ENCODE measurements at regions not wholly inside any gene's neighbourhood (a gene's known extent, or its start where the extent isn't known, plus 50 kb on each side); places are given as distances from the start of the nearest gene placed in this dataset.

DNA sequence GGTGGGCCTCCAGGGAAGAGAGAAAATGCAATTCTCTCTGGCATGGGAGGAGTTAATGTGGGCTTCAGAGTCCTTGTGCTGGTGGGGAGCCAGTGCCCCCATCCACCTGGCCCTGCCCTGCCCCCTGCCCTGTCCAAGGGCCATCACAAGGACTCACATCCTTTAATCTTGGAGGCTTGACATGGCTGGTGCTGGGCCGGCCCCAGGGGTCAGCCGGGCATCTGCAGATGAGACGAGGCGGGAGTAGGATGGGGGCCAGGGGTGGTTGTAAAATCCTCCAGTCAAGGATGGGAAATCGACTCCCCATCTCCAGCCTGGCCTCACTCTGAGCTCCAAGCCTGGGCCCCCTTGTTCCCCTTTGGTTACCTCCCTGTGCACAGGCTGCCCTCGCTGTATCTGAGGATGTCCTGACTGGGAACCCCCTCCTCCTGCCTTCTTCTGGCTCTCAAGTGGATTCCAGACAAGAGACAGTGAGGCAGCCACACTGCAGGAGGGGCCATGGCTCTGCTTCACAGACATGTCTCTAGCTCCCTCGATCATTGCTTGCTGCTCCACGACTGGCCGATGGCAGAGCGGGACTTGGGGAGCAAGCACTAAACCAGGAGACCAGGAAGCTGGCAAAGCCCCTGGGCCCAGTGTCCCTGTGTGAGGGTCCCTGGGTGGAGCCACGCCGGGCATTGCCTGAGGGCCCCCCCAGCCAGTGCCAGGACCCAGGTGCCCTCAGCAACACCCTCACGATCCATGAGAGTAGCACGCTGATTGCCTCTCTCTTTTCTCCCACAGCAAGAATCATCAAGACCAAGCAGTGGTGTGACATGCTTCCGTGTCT, 1120.5 kb downstream of the BRD1 start:
- Histone ChIP-seq H3K36me3 (ENCODE audit: control insufficient read depth in 1 of 2, insufficient read depth in 2 of 2, low read length in 2 of 2) (no peaks in the 10 kb centered on the region), H3K4me1 (ENCODE audit: control insufficient read depth in 1 of 2, insufficient read depth in 2 of 2, low read length in 2 of 2) (no peaks in the 10 kb centered on the region), H3K9me3 (ENCODE audit: control insufficient read depth in 1 of 2, low read length in 2 of 2) (no peaks in the 10 kb centered on the region), H3K27me3 (ENCODE audit: control insufficient read depth in 1 of 2, insufficient read depth in 2 of 2, low read length in 2 of 2) (no peaks in the 10 kb centered on the region), H3K9ac (ENCODE audit: low read depth in 1 of 2, low read length in 2 of 2) (no peak overlapping the region), H3K27ac (ENCODE audit: low read depth, low read length) (no peak overlapping the region), H3K4me3 (ENCODE audit: low read depth in 1 of 2, low read length in 2 of 2) (no peak overlapping the region)

DNA sequence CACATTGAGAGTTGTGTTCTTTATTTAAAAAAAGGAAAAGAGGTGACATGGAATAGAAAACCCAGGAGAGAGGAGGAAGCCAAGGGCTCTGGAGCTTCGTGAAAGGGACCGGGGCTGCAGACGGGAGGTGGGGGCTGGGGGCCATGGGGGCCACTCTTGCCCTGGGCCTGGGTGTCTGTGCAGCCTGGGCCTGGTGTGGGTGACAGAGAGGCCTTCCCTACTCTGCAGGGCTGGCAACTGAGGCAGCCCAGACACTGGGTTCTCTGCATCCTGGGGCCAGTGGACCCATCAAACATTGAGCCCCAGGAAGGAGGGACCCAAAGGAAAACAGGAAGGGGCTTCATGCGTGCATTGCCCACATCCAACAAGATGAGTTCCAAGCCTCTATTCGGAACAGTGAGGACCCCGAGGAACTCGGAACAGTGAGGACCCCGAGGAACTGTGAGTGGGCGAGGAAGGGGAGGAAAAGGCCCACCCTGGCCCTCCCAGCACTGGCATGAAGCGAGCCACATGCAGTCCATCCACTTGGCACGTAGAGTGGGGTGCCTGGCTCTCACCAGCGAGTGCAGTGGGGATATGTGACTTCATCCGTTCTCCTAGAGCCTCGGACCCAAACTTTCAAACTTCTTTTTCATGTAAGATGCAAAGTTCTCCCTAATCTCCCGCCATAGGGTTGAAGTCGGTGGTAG, 1121.6 kb downstream of the BRD1 start:
- no peaks in the 10 kb centered on the region for H3K4me1 ChIP-seq (ENCODE audit: control insufficient read depth in 1 of 2, insufficient read depth in 2 of 2, low read length in 2 of 2)
- H3K27me3 ChIP-seq (ENCODE audit: control insufficient read depth in 1 of 2, insufficient read depth in 2 of 2, low read length in 2 of 2): no peaks in the 10 kb centered on the region
- H3K4me3 ChIP-seq (ENCODE audit: low read depth in 1 of 2, low read length in 2 of 2): no peak overlapping the region
- H3K9ac ChIP-seq (ENCODE audit: low read depth in 1 of 2, low read length in 2 of 2): no peak overlapping the region
- H3K9me3 ChIP-seq (ENCODE audit: control insufficient read depth in 1 of 2, low read length in 2 of 2): no peaks in the 10 kb centered on the region
- H3K27ac ChIP-seq (ENCODE audit: low read depth, low read length): no peak overlapping the region
- no peaks in the 10 kb centered on the region for H3K36me3 ChIP-seq (ENCODE audit: control insufficient read depth in 1 of 2, insufficient read depth in 2 of 2, low read length in 2 of 2)

DNA sequence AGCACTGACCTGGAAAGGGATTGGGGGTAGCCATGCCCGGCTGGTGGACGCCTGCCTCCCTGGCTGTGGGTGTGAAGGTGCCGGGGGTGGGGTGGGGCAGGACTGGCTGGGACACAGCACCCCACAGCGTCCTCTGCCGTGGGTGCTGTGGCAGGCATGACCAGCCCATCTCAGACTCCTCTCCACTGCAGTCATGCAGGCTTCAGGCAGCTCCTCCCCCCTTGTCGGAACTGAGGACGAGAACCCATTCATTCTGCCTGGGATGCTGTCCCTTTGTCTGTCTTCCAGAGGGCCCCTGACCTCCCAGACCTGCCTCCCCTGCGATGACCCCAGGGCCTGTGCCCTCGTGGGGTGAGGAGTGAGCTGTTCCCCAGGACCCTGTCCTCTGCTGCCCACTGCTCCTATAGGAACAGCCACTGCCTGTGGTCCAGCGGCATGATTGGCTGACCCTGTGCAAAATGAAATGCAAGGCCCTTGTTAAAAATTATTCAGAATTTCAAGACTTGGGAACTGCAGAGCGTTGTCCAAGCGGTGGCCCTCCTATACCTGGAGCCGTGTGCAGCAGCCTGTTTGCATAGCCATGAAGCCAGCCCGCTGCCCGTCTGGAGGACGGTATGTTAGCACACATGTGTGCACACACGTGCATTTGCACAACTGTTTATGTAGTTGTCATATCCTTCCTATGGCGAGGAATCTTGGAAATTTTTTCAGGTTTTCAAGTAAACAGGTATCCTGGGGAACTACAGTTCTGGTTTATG, 1122.3 kb downstream of the BRD1 start:
- Histone ChIP-seq H3K9ac (ENCODE audit: low read depth in 1 of 2, low read length in 2 of 2) (no peak overlapping the region), H3K36me3 (ENCODE audit: control insufficient read depth in 1 of 2, insufficient read depth in 2 of 2, low read length in 2 of 2) (no peaks in the 10 kb centered on the region), H3K27me3 (ENCODE audit: control insufficient read depth in 1 of 2, insufficient read depth in 2 of 2, low read length in 2 of 2) (no peaks in the 10 kb centered on the region), H3K27ac (ENCODE audit: low read depth, low read length) (no peak overlapping the region), H3K4me1 (ENCODE audit: control insufficient read depth in 1 of 2, insufficient read depth in 2 of 2, low read length in 2 of 2) (no peaks in the 10 kb centered on the region), H3K4me3 (ENCODE audit: low read depth in 1 of 2, low read length in 2 of 2) (no peak overlapping the region), H3K9me3 (ENCODE audit: control insufficient read depth in 1 of 2, low read length in 2 of 2) (no peaks in the 10 kb centered on the region)

DNA sequence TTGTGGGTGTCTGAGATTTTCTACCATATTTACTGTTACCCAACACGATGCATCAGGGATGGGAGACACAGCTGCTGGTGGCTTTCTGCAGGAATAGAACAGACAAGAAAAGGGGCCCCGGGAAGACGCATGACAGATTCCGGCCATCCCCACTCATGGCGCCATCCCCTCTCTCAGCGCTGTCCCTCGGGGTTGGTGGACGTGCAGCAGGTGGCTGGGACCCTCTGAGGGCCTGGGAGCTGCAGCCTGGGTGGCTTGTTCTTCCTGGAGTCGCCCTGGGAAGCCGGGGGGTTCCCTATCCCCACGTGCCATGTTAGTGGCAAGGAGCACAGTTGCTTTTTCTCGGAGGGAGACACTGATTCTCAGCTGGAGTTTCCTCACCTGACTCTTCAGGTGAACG, 1123.3 kb downstream of the BRD1 start:
- H3K4me1 ChIP-seq (ENCODE audit: control insufficient read depth in 1 of 2, insufficient read depth in 2 of 2, low read length in 2 of 2): no peaks in the 10 kb centered on the region
- H3K9me3 ChIP-seq (ENCODE audit: control insufficient read depth in 1 of 2, low read length in 2 of 2): no peaks in the 10 kb centered on the region
- no peak overlapping the region for H3K4me3 ChIP-seq (ENCODE audit: low read depth in 1 of 2, low read length in 2 of 2)
- H3K9ac ChIP-seq (ENCODE audit: low read depth in 1 of 2, low read length in 2 of 2): no peak overlapping the region
- H3K27ac ChIP-seq (ENCODE audit: low read depth, low read length): no peak overlapping the region
- no peaks in the 10 kb centered on the region for H3K36me3 ChIP-seq (ENCODE audit: control insufficient read depth in 1 of 2, insufficient read depth in 2 of 2, low read length in 2 of 2)
- no peaks in the 10 kb centered on the region for H3K27me3 ChIP-seq (ENCODE audit: control insufficient read depth in 1 of 2, insufficient read depth in 2 of 2, low read length in 2 of 2)

DNA sequence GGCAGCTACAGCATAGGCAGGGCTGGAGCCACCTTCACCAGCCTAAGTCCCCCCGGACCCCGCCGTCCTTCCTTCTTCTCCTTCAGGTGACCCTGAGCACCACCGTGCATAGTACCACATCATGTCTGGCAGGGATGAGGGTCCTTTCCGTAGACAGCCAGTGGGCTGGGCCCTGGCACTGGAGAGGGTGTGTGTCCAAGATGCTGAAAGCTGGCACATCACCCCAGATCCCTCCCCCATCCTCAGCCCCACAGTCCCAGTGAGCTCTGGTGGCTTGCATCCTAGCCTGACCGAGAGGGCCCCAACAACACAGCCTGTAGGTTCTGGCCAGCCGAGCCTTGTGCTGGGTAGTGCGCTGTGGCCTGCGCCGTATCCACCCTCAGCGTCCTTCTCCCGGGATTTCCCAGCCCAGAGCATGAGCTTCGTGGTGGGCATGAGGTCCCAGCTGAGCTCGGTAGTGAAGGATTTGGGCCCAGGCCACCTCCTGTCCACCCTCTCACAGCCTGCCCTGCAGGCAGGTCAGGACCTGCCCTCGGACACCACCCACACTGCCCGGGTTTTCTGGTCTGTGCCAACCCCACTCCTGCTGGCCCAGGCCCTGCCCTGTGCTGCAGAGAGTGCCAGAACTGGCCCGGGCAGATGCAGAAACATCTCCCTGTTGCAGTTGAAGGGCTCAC, 1124.3 kb downstream of the BRD1 start:
- no peaks in the 10 kb centered on the region for H3K9me3 ChIP-seq (ENCODE audit: control insufficient read depth in 1 of 2, low read length in 2 of 2)
- H3K9ac ChIP-seq (ENCODE audit: low read depth in 1 of 2, low read length in 2 of 2): no peak overlapping the region
- H3K36me3 ChIP-seq (ENCODE audit: control insufficient read depth in 1 of 2, insufficient read depth in 2 of 2, low read length in 2 of 2): no peaks in the 10 kb centered on the region
- no peak overlapping the region for H3K27ac ChIP-seq (ENCODE audit: low read depth, low read length)
- H3K4me3 ChIP-seq (ENCODE audit: low read depth in 1 of 2, low read length in 2 of 2): no peak overlapping the region
- H3K27me3 ChIP-seq (ENCODE audit: control insufficient read depth in 1 of 2, insufficient read depth in 2 of 2, low read length in 2 of 2): no peaks in the 10 kb centered on the region
- H3K4me1 ChIP-seq (ENCODE audit: control insufficient read depth in 1 of 2, insufficient read depth in 2 of 2, low read length in 2 of 2): no peaks in the 10 kb centered on the region

DNA sequence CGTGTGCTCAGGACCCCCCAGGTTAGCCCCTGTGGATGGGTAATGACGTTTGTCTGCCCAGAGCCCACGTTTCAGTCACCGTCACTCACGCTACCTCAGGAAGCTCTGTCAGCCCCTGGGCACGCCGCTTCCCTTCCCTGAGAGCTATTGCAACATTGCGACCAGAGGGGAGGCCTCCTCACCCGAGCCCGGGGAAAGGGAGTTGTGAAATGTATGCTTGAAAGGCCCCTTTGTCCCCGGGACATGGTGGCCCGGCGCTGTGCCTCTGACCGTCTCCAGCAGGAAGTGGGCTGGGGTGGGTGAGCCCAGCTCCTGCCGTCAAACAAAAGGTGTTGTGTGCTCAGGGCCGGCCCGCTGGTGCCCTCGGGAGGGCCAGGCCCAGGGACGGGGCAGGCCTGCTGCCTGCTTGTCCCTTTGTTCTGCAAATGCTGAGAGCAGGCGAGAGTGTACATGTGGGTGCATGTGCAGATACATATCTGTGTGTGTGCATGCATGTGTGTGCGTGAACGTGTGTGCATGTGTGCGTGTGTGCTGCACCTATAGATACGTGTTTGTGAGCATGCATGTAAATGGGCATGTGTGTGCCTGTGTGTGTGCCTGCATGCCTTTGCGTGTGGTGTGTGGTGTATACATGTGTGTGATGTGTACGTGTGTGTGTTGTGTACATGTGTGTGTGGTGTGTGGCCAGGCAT, 1125.0 kb downstream of the BRD1 start:
- no peaks in the 10 kb centered on the region for H3K36me3 ChIP-seq (ENCODE audit: control insufficient read depth in 1 of 2, insufficient read depth in 2 of 2, low read length in 2 of 2)
- no peaks in the 10 kb centered on the region for H3K4me1 ChIP-seq (ENCODE audit: control insufficient read depth in 1 of 2, insufficient read depth in 2 of 2, low read length in 2 of 2)
- H3K27ac ChIP-seq (ENCODE audit: low read depth, low read length): no peak overlapping the region
- no peak overlapping the region for H3K9ac ChIP-seq (ENCODE audit: low read depth in 1 of 2, low read length in 2 of 2)
- H3K4me3 ChIP-seq (ENCODE audit: low read depth in 1 of 2, low read length in 2 of 2): no peak overlapping the region
- no peaks in the 10 kb centered on the region for H3K9me3 ChIP-seq (ENCODE audit: control insufficient read depth in 1 of 2, low read length in 2 of 2)
- no peaks in the 10 kb centered on the region for H3K27me3 ChIP-seq (ENCODE audit: control insufficient read depth in 1 of 2, insufficient read depth in 2 of 2, low read length in 2 of 2)

DNA sequence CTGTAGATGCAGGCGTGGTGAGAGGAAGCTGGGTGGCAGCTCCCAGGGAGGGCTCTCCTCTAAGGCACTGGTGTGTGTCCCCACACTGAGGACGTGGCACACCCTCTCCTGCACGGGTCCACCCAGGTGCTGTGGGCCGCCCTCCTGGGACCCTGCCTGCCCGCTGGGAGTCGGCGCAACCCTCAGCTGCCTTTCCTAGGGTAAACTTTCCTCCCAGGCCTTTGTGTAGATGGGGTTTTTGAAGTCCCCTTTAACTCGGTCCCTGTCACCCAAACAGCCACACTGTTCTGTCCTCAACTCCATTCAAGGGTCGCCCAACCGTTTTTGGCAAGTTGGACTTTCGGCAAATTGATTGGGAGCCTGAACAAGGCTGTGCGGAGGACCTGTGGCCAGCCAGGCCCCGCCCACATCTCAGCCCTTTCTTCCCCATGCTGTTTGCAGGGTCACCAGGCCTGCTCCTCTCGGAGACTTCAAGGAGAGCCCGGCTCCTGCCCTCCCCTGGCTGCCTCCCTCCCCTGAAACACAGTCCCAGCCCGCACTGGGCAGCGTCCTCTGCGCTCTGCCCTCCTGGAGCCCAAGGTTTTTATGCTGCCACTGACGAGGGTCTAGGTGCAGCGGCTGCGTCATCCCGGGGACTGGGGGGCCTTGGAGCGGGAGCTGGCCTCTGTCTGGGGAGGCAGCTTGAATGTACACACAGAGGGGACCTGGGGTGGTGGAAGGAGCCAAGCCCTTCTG, 1126.2 kb downstream of the BRD1 start:
- no peak overlapping the region for H3K27ac ChIP-seq (ENCODE audit: low read depth, low read length)
- H3K36me3 ChIP-seq (ENCODE audit: control insufficient read depth in 1 of 2, insufficient read depth in 2 of 2, low read length in 2 of 2): no peaks in the 10 kb centered on the region
- no peak overlapping the region for H3K9ac ChIP-seq (ENCODE audit: low read depth in 1 of 2, low read length in 2 of 2)
- no peaks in the 10 kb centered on the region for H3K27me3 ChIP-seq (ENCODE audit: control insufficient read depth in 1 of 2, insufficient read depth in 2 of 2, low read length in 2 of 2)
- no peak overlapping the region for H3K4me3 ChIP-seq (ENCODE audit: low read depth in 1 of 2, low read length in 2 of 2)
- no peaks in the 10 kb centered on the region for H3K4me1 ChIP-seq (ENCODE audit: control insufficient read depth in 1 of 2, insufficient read depth in 2 of 2, low read length in 2 of 2)
- no peaks in the 10 kb centered on the region for H3K9me3 ChIP-seq (ENCODE audit: control insufficient read depth in 1 of 2, low read length in 2 of 2)

GRCh38 chr22:48700566-48701295, 1126.9 kb downstream of the BRD1 start:
- H3K27ac ChIP-seq (ENCODE audit: low read depth, low read length): no peak overlapping the region

DNA sequence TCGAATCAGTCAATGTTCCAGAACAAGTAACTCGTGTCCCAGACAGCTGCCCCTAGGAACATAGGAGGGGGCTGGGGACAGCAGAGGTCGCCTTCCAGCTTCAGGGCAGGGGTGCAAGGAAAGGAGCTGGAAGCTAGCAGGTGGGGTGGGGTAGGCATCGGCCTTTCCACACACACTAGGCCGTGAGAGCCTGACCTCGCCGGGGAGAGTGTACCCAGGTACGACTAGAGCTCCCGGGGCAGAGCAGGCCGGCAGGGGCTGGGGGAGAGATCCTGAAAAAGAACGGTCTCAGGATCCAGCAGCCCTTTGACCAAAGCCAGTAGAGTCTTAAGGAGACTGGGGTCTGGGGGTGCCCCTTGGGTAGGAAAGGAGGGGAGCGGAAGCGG, 1127.5 kb downstream of the BRD1 start:
- Histone ChIP-seq H3K27ac (ENCODE audit: low read depth, low read length) (no peak overlapping the region), H3K4me3 (ENCODE audit: low read depth in 1 of 2, low read length in 2 of 2) (no peak overlapping the region)

More at GRCh38 chr22:48700566-48701295, 1126.9 kb downstream of the BRD1 start:
- H3K9ac ChIP-seq (ENCODE audit: low read depth in 1 of 2, low read length in 2 of 2): no peak overlapping the region
- no peak overlapping the region for H3K4me3 ChIP-seq (ENCODE audit: low read depth in 1 of 2, low read length in 2 of 2)
- H3K9me3 ChIP-seq (ENCODE audit: control insufficient read depth in 1 of 2, low read length in 2 of 2): no peaks in the 10 kb centered on the region
- H3K36me3 ChIP-seq (ENCODE audit: control insufficient read depth in 1 of 2, insufficient read depth in 2 of 2, low read length in 2 of 2): no peaks in the 10 kb centered on the region
- H3K4me1 ChIP-seq (ENCODE audit: control insufficient read depth in 1 of 2, insufficient read depth in 2 of 2, low read length in 2 of 2): no peaks in the 10 kb centered on the region
- no peaks in the 10 kb centered on the region for H3K27me3 ChIP-seq (ENCODE audit: control insufficient read depth in 1 of 2, insufficient read depth in 2 of 2, low read length in 2 of 2)

More for the DNA sequence above, 1127.5 kb downstream of the BRD1 start:
- H3K9me3 ChIP-seq (ENCODE audit: control insufficient read depth in 1 of 2, low read length in 2 of 2): no peaks in the 10 kb centered on the region
- H3K27me3 ChIP-seq (ENCODE audit: control insufficient read depth in 1 of 2, insufficient read depth in 2 of 2, low read length in 2 of 2): no peaks in the 10 kb centered on the region
- no peak overlapping the region for H3K9ac ChIP-seq (ENCODE audit: low read depth in 1 of 2, low read length in 2 of 2)
- H3K4me1 ChIP-seq (ENCODE audit: control insufficient read depth in 1 of 2, insufficient read depth in 2 of 2, low read length in 2 of 2): no peaks in the 10 kb centered on the region
- no peaks in the 10 kb centered on the region for H3K36me3 ChIP-seq (ENCODE audit: control insufficient read depth in 1 of 2, insufficient read depth in 2 of 2, low read length in 2 of 2)

Data from duodenal mucosa (tissue), 2 donors.